Peyer's patch (tissue), 4 donors: ENCODE measurements at regions not wholly inside any gene's neighbourhood (a gene's known extent, or its start where the extent isn't known, plus 50 kb on each side); places are given as distances from the start of the nearest gene placed in this dataset.

Source experiments
- DNase-seq, 3 donors: peaks; one replicate each; pipeline ENCODE4 v3.0.0-alpha.2; 2017 to 2019
- H3K27ac ChIP-seq, 4 donors: fragments of 200-600 bp; sonication (generic); one replicate each; pipeline ENCODE4 v1.5.1; 2016 to 2019
- H3K27me3 ChIP-seq, 2 donors: fragments of 200-600 bp; sonication (generic); one replicate each; pipeline ENCODE4 v1.5.1; 2019
- H3K36me3 ChIP-seq, 3 donors: fragments of 200-600 bp; sonication (generic); one replicate each; pipeline ENCODE4 v1.5.1; 2016 to 2019
- H3K4me1 ChIP-seq, 4 donors: fragments of 200-600 bp; sonication (generic); one replicate each; pipeline ENCODE4 v1.5.1; 2016 to 2019
- H3K4me3 ChIP-seq, 4 donors: fragments of 200-600 bp; sonication (generic); 1 replicate in 3 of 4; 2 replicates in 1 of 4; pipeline ENCODE4 v1.5.1; 2016 to 2019; ENCODE audit warnings: mild to moderate bottlenecking in 1 of 4
- H3K9me3 ChIP-seq, 4 donors: fragments of 200-600 bp; sonication (generic); one replicate each; pipeline ENCODE4 v1.5.1; 2016 to 2019; ENCODE audit warnings: mild to moderate bottlenecking in 1 of 4
- CTCF ChIP-seq, 6 experiments: fragments of 450-650 bp in 4 of 6; fragments of 200-600 bp in 2 of 6; sonication (generic) in 1 of 6; IDR thresholded peaks; one replicate each; pipeline ENCODE4 v1.5.1; 2017 to 2019; ENCODE audit warnings: antibody characterized with exemption in 6 of 6, mild to moderate bottlenecking in 3 of 6, moderate library complexity in 1 of 6
- POLR2A ChIP-seq, 2 donors: fragments of 450-650 bp; IDR thresholded peaks; one replicate each; pipeline ENCODE4 v1.5.1; 2017; ENCODE audit warnings: antibody characterized with exemption in 2 of 2, mild to moderate bottlenecking in 2 of 2, moderate library complexity in 2 of 2

GRCh38 chr7:12074889-12075288 is 136.2 kb upstream of the TMEM106B start:
- no peaks in the 10 kb centered on the region for H3K27me3 ChIP-seq
- no peak overlapping the region for H3K4me3 ChIP-seq
- H3K9me3 ChIP-seq, result no peaks in the 10 kb centered on the region
- TF ChIP-seq POLR2A (IDR thresholded peaks at IDR 0.05) (no peak), CTCF (IDR thresholded peaks at IDR 0.05) (no peak)
- H3K36me3 ChIP-seq, result no peaks in the 10 kb centered on the region
- H3K4me1 ChIP-seq, result no peaks in the 10 kb centered on the region
- no peak overlapping the region for H3K27ac ChIP-seq
- DNase-seq, result no peak

GRCh38 chr7:12080006-12080405 is 131.1 kb upstream of the TMEM106B start:
- no peak for DNase-seq
- no peak overlapping the region for H3K27ac ChIP-seq
- TF ChIP-seq POLR2A (IDR thresholded peaks at IDR 0.05) (no peak), CTCF (IDR thresholded peaks at IDR 0.05) (no peak)
- no peaks in the 10 kb centered on the region for H3K36me3 ChIP-seq
- no peaks in the 10 kb centered on the region for H3K9me3 ChIP-seq
- no peaks in the 10 kb centered on the region for H3K4me1 ChIP-seq
- no peak overlapping the region for H3K4me3 ChIP-seq
- no peaks in the 10 kb centered on the region for H3K27me3 ChIP-seq

DNA sequence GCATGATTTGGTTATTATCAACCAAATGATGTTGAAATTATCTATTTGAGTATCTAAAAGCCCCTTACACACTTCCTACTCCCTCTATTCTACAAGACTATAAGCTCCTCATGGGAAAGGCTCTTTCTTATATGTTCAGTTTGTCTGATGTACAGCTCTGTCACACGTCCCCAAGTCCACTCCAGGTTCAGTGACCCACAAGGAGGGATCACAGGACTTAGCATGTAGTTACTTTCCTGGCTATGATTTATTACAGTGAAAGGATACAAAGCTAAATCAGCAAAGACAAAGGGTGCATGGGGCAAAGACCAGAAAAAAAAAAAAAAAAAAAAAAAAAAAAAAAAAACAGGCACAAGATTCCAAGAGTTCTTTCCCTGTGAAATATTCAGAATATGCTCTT is 125.6 kb upstream of the TMEM106B start:
- Histone ChIP-seq H3K27ac (no peak overlapping the region), H3K4me3 (no peak overlapping the region), H3K27me3 (no peaks in the 10 kb centered on the region), H3K36me3 (no peaks in the 10 kb centered on the region), H3K4me1 (no peaks in the 10 kb centered on the region), H3K9me3 (no peaks in the 10 kb centered on the region)
- no peak for DNase-seq
- TF ChIP-seq POLR2A (IDR thresholded peaks at IDR 0.05), result no peak
- no peak for TF ChIP-seq CTCF (IDR thresholded peaks at IDR 0.05)

DNA sequence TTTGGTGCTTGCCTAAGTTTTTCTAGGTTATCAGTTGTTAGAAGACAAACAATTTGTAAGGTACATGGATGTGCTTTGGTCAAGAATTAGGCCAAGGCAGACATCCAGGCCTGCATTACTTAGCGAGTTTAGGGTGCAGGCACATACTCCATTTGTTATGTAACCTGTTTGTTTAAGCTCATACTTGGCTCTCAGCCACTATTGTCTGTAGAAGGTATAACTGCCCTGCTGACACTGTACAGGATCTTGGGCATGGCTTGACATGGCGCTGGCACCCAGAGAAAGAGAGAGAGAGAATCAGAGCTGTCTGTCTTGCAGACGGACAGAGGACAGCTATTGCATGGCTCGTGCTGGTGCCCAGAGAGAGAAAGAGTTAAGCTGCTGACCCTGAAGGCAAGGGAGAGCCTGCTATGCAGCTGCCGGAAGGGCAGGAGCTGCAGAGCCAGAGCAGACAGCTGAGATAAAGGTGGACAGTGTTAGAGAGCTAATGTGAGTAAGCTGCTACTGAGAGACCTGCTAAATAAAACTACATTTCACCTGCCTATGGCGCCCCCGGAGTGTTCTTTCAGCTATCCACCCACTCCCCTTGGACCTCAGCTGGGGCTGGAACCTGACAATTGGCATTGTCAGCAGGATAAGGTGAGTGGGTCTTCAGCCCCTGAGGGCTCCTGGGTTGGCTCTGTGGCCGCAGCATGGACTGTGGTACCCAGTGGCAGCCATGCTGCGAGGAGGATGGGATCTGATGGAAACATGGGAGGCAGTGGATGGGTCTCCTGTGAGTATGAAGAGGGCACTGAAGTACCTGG is 120.9 kb upstream of the TMEM106B start:
- H3K36me3 ChIP-seq, result no peaks in the 10 kb centered on the region

GRCh38 chr7:12090757-12091221 is 120.3 kb upstream of the TMEM106B start:
- TF ChIP-seq CTCF (IDR thresholded peaks at IDR 0.05), result no peak
- H3K4me1 ChIP-seq, result no peaks in the 10 kb centered on the region
- peak overlapping the region in 1 of 4 donors; percentile 19 for H3K4me3 ChIP-seq
- H3K27ac ChIP-seq, result no peak overlapping the region
- no peaks in the 10 kb centered on the region for H3K36me3 ChIP-seq
- H3K9me3 ChIP-seq, result no peaks in the 10 kb centered on the region
- peak in 1 of 3 donors; percentile 48 for DNase-seq
- H3K27me3 ChIP-seq, result no peaks in the 10 kb centered on the region

More for the DNA sequence above, 120.9 kb upstream of the TMEM106B start:
- no peaks in the 10 kb centered on the region for H3K9me3 ChIP-seq
- no peaks in the 10 kb centered on the region for H3K27me3 ChIP-seq
- TF ChIP-seq CTCF (IDR thresholded peaks at IDR 0.05), result no peak
- H3K27ac ChIP-seq, result no peak overlapping the region
- no peak for DNase-seq
- H3K4me3 ChIP-seq, result no peak overlapping the region
- H3K4me1 ChIP-seq, result no peaks in the 10 kb centered on the region
